OCI-LY1 (cell line): ENCODE measurements at regions not wholly inside any gene's neighbourhood (a gene's known extent, or its start where the extent isn't known, plus 50 kb on each side); places are given as distances from the start of the nearest gene placed in this dataset.

Experiments
- CTCF ChIP-seq: fragments of 200-600 bp; sonication (generic), shearing (Covaris generic); IDR thresholded peaks from 2 replicates; pipeline ENCODE4 v1.5.1; 2017; ENCODE audit warnings: mild to moderate bottlenecking, antibody characterized with exemption, low read length, moderate library complexity, mixed read lengths
- EZH2 ChIP-seq: fragments of 200-600 bp; sonication (generic), shearing (Covaris generic); IDR thresholded peaks from 2 replicates; pipeline ENCODE4 v1.8.0; 2017; ENCODE audit warnings: borderline replicate concordance, mixed run types, mild to moderate bottlenecking, antibody characterized with exemption, low read length, moderate library complexity, mixed read lengths

GRCh38 chr4:127370604-127371003, 262.2 kb upstream of the INTU start:
- no peak for TF ChIP-seq CTCF
- no peak for TF ChIP-seq EZH2
